ENCODE measurements at regions not wholly inside any gene's neighbourhood (a gene's known extent, or its start where the extent isn't known, plus 50 kb on each side); places are given as distances from the start of the nearest gene placed in this dataset.

GRCh38 chr12:40569626-40570179 is 122.5 kb upstream of the CNTN1 start:
- Histone ChIP-seq H3K36me3 (ENCODE audit: insufficient read depth) (no peaks in the 10 kb centered on the region), H3K4me3 (IDR thresholded peaks at IDR 0.05; ENCODE audit: insufficient read depth, low read depth, low read length) (no peak overlapping the region), H3K27ac (no peak overlapping the region), H2AFZ (ENCODE audit: low read depth) (no peak overlapping the region), H3K4me1 (ENCODE audit: low read depth, poor library complexity, severe bottlenecking) (no peaks in the 10 kb centered on the region), H3K79me2 (ENCODE audit: insufficient read depth, low read depth) (no peaks in the 10 kb centered on the region), H3K27me3 (ENCODE audit: insufficient read depth, low read depth) (no peaks in the 10 kb centered on the region), H3K4me2 (no peak overlapping the region), H4K20me1 (ENCODE audit: insufficient read depth) (no peaks in the 10 kb centered on the region), H3K9ac (no peak overlapping the region)
- TF ChIP-seq, protein P1, sequence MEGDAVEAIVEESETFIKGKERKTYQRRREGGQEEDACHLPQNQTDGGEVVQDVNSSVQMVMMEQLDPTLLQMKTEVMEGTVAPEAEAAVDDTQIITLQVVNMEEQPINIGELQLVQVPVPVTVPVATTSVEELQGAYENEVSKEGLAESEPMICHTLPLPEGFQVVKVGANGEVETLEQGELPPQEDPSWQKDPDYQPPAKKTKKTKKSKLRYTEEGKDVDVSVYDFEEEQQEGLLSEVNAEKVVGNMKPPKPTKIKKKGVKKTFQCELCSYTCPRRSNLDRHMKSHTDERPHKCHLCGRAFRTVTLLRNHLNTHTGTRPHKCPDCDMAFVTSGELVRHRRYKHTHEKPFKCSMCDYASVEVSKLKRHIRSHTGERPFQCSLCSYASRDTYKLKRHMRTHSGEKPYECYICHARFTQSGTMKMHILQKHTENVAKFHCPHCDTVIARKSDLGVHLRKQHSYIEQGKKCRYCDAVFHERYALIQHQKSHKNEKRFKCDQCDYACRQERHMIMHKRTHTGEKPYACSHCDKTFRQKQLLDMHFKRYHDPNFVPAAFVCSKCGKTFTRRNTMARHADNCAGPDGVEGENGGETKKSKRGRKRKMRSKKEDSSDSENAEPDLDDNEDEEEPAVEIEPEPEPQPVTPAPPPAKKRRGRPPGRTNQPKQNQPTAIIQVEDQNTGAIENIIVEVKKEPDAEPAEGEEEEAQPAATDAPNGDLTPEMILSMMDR (conservative IDR thresholded peaks at IDR 0.05; ENCODE audit: low read depth, low read length), result no peak

- Histone ChIP-seq H2AFZ (ENCODE audit: low read depth) (no peak overlapping the region), H3K4me1 (ENCODE audit: low read depth, poor library complexity, severe bottlenecking) (no peaks in the 10 kb centered on the region), H4K20me1 (ENCODE audit: insufficient read depth) (no peaks in the 10 kb centered on the region), H3K4me2 (no peak overlapping the region), H3K9ac (no peak overlapping the region), H3K27me3 (ENCODE audit: insufficient read depth, low read depth) (no peaks in the 10 kb centered on the region), H3K4me3 (IDR thresholded peaks at IDR 0.05; ENCODE audit: insufficient read depth, low read depth, low read length) (no peak overlapping the region), H3K27ac (no peak overlapping the region), H3K36me3 (ENCODE audit: insufficient read depth) (no peaks in the 10 kb centered on the region), H3K79me2 (ENCODE audit: insufficient read depth, low read depth) (no peaks in the 10 kb centered on the region)
- TF ChIP-seq, protein P1 (conservative IDR thresholded peaks at IDR 0.05; ENCODE audit: low read depth, low read length), result no peak
Measured at GRCh38 chr12:40573024-40573423, 119.2 kb upstream of the CNTN1 start.

DNA sequence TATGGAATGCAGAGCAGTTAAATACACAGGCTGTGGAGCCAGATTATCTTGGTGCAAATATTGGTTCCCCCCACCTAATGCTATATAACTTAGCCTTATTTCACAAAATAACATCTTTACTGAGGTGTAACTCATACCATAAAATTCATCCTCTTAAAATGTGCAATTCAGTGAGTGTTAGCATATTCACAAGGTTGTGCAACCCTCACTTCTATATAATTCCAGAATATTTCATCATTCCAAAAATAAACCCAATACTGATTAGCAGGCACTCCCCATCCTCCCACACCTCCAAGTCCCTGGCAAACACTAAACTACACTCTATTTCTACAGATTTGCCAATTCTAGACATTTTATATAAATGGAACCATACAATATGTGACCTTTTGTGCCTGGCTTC is 116.3 kb upstream of the CNTN1 start:
- no peak overlapping the region for H3K27ac ChIP-seq
- no peaks in the 10 kb centered on the region for H3K4me1 ChIP-seq (ENCODE audit: low read depth, poor library complexity, severe bottlenecking)
- no peak overlapping the region for H3K9ac ChIP-seq
- H3K27me3 ChIP-seq (ENCODE audit: insufficient read depth, low read depth), result no peaks in the 10 kb centered on the region
- no peaks in the 10 kb centered on the region for H3K79me2 ChIP-seq (ENCODE audit: insufficient read depth, low read depth)
- no peaks in the 10 kb centered on the region for H4K20me1 ChIP-seq (ENCODE audit: insufficient read depth)
- H2AFZ ChIP-seq (ENCODE audit: low read depth), result no peak overlapping the region
- H3K4me2 ChIP-seq, result no peak overlapping the region
- H3K4me3 ChIP-seq (IDR thresholded peaks at IDR 0.05; ENCODE audit: insufficient read depth, low read depth, low read length), result no peak overlapping the region
- TF ChIP-seq, protein P1 (conservative IDR thresholded peaks at IDR 0.05; ENCODE audit: low read depth, low read length), result no peak
- H3K36me3 ChIP-seq (ENCODE audit: insufficient read depth), result no peaks in the 10 kb centered on the region

DNA sequence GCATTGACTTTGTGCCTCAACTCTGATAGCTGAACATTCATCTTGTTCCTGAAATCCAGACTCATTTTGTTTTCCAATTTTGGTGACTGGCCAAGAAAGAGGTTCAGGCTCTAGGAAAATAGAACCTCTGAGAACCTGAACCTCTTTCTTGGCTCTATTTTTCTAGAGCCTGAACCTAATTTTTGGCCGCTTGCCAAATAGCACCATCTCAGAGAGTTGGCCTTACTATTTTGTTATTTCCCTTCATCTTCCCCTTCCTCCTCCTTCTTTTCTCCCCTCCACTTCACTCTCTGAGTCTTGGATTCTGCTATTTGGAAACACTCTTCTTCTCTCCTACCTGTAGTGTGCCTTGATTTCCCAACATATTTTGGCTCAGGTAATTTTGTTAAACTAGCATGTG is 114.4 kb upstream of the CNTN1 start:
- Histone ChIP-seq H3K27ac (no peak overlapping the region), H4K20me1 (ENCODE audit: insufficient read depth) (no peaks in the 10 kb centered on the region), H2AFZ (ENCODE audit: low read depth) (no peak overlapping the region), H3K4me2 (no peak overlapping the region), H3K27me3 (ENCODE audit: insufficient read depth, low read depth) (no peaks in the 10 kb centered on the region), H3K36me3 (ENCODE audit: insufficient read depth) (no peaks in the 10 kb centered on the region), H3K4me3 (IDR thresholded peaks at IDR 0.05; ENCODE audit: insufficient read depth, low read depth, low read length) (no peak overlapping the region), H3K79me2 (ENCODE audit: insufficient read depth, low read depth) (no peaks in the 10 kb centered on the region), H3K4me1 (ENCODE audit: low read depth, poor library complexity, severe bottlenecking) (no peaks in the 10 kb centered on the region), H3K9ac (no peak overlapping the region)
- TF ChIP-seq, protein P1 (conservative IDR thresholded peaks at IDR 0.05; ENCODE audit: low read depth, low read length), result no peak
